ENCODE measurements at regions not wholly inside any gene's neighbourhood (a gene's known extent, or its start where the extent isn't known, plus 50 kb on each side); places are given as distances from the start of the nearest gene placed in this dataset.
"Not testable (repeated sequence)": the region's sequence is repeated elsewhere in the genome, so short reads cannot be mapped to it uniquely, and the experiment has no call there.

DNA sequence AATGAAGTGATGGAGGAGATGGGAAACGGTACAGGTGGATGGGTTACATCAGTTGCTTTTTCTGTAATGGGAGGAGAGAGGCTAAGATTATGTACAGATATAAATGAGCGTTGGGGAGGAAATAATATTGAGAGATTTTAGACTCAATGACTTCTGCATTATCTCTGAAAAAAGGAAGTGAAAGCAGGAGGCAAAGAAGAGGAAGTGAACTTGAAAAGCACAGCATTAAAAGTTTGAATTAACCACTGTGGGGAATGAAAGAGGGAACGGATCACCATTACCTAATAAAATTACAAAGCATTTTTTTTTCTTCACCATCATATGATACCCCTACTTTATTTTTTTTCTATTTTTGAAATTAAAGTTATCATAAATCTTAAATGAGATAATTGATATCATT is 1025.5 kb downstream of the RPA4 start:
- H3K27me3 ChIP-seq (ENCODE audit: control insufficient read depth in 2 of 2, insufficient read depth in 2 of 2, low read length in 2 of 2) = no peaks in the 10 kb centered on the region
- no peak for ATAC-seq
- Mint-ChIP-seq H3K27me3 (no peaks in the 10 kb centered on the region), H3K4me1 (peaks cover 0 to 2% (median 0%) of the 10 kb centered on the region in 7 donors), H3K27ac (no peak overlapping the region), H3K9me3 (peaks cover 0 to 6% (median 4%) of the 10 kb centered on the region in 11 donors), H3K4me3 (no peak overlapping the region), H3K36me3 (no peaks in the 10 kb centered on the region)
- H3K4me1 ChIP-seq (ENCODE audit: control insufficient read depth in 2 of 2, insufficient read depth in 2 of 2, low read length in 2 of 2) = no peaks in the 10 kb centered on the region
- H3K36me3 ChIP-seq (ENCODE audit: control insufficient read depth in 2 of 3, insufficient read depth in 3 of 3, low read length in 3 of 3) = no peaks in the 10 kb centered on the region
- H3K4me3 ChIP-seq (ENCODE audit: low read length) = no peak overlapping the region
- H3K27ac ChIP-seq (ENCODE audit: low read depth, low read length) = no peak overlapping the region
- intact Hi-C loops (cut with micrococcal nuclease) = no loop called here
- DNase-seq = no peak
- CTCF ChIA-PET = no interaction called here
- H3K9me3 ChIP-seq (ENCODE audit: control insufficient read depth in 2 of 3, low read length in 3 of 3) = no peaks in the 10 kb centered on the region
- POLR2A ChIA-PET = no interaction called here

GRCh38 chrX:97915390-97915789 is 1031.7 kb downstream of the RPA4 start:
- H3K4me3 Mint-ChIP-seq; CTCF ChIA-PET; H3K9me3 Mint-ChIP-seq; H3K4me1 Mint-ChIP-seq; H3K4me1 ChIP-seq (ENCODE audit: control insufficient read depth in 2 of 2, insufficient read depth in 2 of 2, low read length in 2 of 2); H3K4me3 ChIP-seq (ENCODE audit: low read length); H3K36me3 Mint-ChIP-seq; H3K36me3 ChIP-seq (ENCODE audit: control insufficient read depth in 2 of 3, insufficient read depth in 3 of 3, low read length in 3 of 3); H3K9me3 ChIP-seq (ENCODE audit: control insufficient read depth in 2 of 3, low read length in 3 of 3); ATAC-seq; H3K27me3 ChIP-seq (ENCODE audit: control insufficient read depth in 2 of 2, insufficient read depth in 2 of 2, low read length in 2 of 2); intact Hi-C loops (cut with micrococcal nuclease); H3K27me3 Mint-ChIP-seq; POLR2A ChIA-PET; H3K27ac Mint-ChIP-seq; DNase-seq; H3K27ac ChIP-seq (ENCODE audit: low read depth, low read length): not testable (repeated sequence)

DNA sequence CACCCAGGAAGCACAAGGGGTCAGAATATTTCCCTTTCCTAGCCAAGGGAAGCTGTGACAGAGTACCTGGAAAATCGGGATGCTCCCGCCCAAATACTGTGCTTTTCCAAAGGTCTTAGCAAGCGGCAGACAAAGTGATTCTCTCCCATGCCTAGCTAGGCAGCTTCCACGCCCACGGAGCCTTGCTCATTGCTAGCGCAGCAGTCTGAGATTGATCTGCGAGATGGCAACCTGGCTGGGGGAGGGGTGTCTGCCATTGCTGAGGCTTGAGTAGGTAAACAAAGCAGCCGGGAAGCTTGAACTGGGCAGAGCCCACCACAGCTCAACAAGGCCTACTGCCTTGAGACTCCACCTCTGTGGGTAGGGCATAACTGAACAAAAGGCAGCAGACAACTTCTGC is 1037.5 kb downstream of the RPA4 start:
- peaks cover 0 to 13% (median 6%) of the 10 kb centered on the region in 11 donors for H3K9me3 Mint-ChIP-seq
- DNase-seq; ATAC-seq; H3K4me1 ChIP-seq (ENCODE audit: control insufficient read depth in 2 of 2, insufficient read depth in 2 of 2, low read length in 2 of 2); H3K9me3 ChIP-seq (ENCODE audit: control insufficient read depth in 2 of 3, low read length in 3 of 3); H3K27me3 ChIP-seq (ENCODE audit: control insufficient read depth in 2 of 2, insufficient read depth in 2 of 2, low read length in 2 of 2); H3K4me3 Mint-ChIP-seq; intact Hi-C loops (cut with micrococcal nuclease); H3K36me3 ChIP-seq (ENCODE audit: control insufficient read depth in 2 of 3, insufficient read depth in 3 of 3, low read length in 3 of 3); H3K36me3 Mint-ChIP-seq; H3K27me3 Mint-ChIP-seq; H3K27ac Mint-ChIP-seq; H3K4me1 Mint-ChIP-seq; CTCF ChIA-PET; H3K27ac ChIP-seq (ENCODE audit: low read depth, low read length); H3K4me3 ChIP-seq (ENCODE audit: low read length); POLR2A ChIA-PET: not testable (repeated sequence)

DNA sequence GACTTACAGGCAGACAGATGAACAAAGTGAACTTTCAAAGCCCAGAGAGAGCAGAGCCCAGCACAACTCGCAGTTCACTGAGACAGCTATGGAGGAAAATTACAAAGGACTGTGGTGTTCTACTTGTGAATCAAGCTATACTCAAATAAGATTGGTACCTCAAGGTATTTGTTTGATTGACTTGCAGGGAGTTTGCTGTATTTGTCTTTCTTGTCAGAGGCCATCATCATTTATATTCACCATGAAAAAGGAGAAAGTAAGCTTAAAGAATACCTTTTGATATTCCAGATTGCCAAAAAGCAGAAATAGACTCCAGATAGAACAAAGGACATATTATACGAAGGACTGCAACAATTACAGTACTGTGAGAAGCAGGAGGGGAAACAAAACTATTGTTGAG is 1047.9 kb downstream of the RPA4 start:
- no peak overlapping the region for H3K4me3 Mint-ChIP-seq
- Histone ChIP-seq H3K27me3 (ENCODE audit: control insufficient read depth in 2 of 2, insufficient read depth in 2 of 2, low read length in 2 of 2) (no peaks in the 10 kb centered on the region), H3K4me3 (ENCODE audit: low read length) (no peak overlapping the region), H3K36me3 (ENCODE audit: control insufficient read depth in 2 of 3, insufficient read depth in 3 of 3, low read length in 3 of 3) (no peaks in the 10 kb centered on the region), H3K9me3 (ENCODE audit: control insufficient read depth in 2 of 3, low read length in 3 of 3) (no peaks in the 10 kb centered on the region), H3K27ac (ENCODE audit: low read depth, low read length) (no peak overlapping the region), H3K4me1 (ENCODE audit: control insufficient read depth in 2 of 2, insufficient read depth in 2 of 2, low read length in 2 of 2) (no peaks in the 10 kb centered on the region)
- H3K4me1 Mint-ChIP-seq = no peaks in the 10 kb centered on the region
- ChIA-PET CTCF (no interaction called here), POLR2A (no interaction called here)
- ATAC-seq (no peak), DNase-seq (no peak)
- no peaks in the 10 kb centered on the region for H3K27me3 Mint-ChIP-seq
- H3K36me3 Mint-ChIP-seq = no peaks in the 10 kb centered on the region
- intact Hi-C loops (cut with micrococcal nuclease) = no loop called here
- no peak overlapping the region for H3K27ac Mint-ChIP-seq
- H3K9me3 Mint-ChIP-seq = peaks cover 0 to 5% (median 0%) of the 10 kb centered on the region in 11 donors

GRCh38 chrX:97936296-97936695 is 1052.6 kb downstream of the RPA4 start:
- peaks cover 0 to 4% (median 0%) of the 10 kb centered on the region in 11 donors for H3K9me3 Mint-ChIP-seq
- intact Hi-C loops (cut with micrococcal nuclease) = no loop called here
- H3K27ac ChIP-seq (ENCODE audit: low read depth, low read length) = no peak overlapping the region
- H3K4me3 Mint-ChIP-seq = no peak overlapping the region
- H3K27me3 ChIP-seq (ENCODE audit: control insufficient read depth in 2 of 2, insufficient read depth in 2 of 2, low read length in 2 of 2) = no peaks in the 10 kb centered on the region
- no peaks in the 10 kb centered on the region for H3K4me1 ChIP-seq (ENCODE audit: control insufficient read depth in 2 of 2, insufficient read depth in 2 of 2, low read length in 2 of 2)
- no peaks in the 10 kb centered on the region for H3K36me3 Mint-ChIP-seq
- DNase-seq (no peak), ATAC-seq (no peak)
- ChIA-PET CTCF (no interaction called here), POLR2A (no interaction called here)
- no peaks in the 10 kb centered on the region for H3K9me3 ChIP-seq (ENCODE audit: control insufficient read depth in 2 of 3, low read length in 3 of 3)
- H3K36me3 ChIP-seq (ENCODE audit: control insufficient read depth in 2 of 3, insufficient read depth in 3 of 3, low read length in 3 of 3) = no peaks in the 10 kb centered on the region
- no peaks in the 10 kb centered on the region for H3K4me1 Mint-ChIP-seq
- no peak overlapping the region for H3K4me3 ChIP-seq (ENCODE audit: low read length)
- no peak overlapping the region for H3K27ac Mint-ChIP-seq
- H3K27me3 Mint-ChIP-seq = no peaks in the 10 kb centered on the region

- Histone ChIP-seq H3K4me3 (ENCODE audit: low read length) (no peak overlapping the region), H3K27ac (ENCODE audit: low read depth, low read length) (no peak overlapping the region), H3K9me3 (ENCODE audit: control insufficient read depth in 2 of 3, low read length in 3 of 3) (no peaks in the 10 kb centered on the region), H3K27me3 (ENCODE audit: control insufficient read depth in 2 of 2, insufficient read depth in 2 of 2, low read length in 2 of 2) (no peaks in the 10 kb centered on the region), H3K4me1 (ENCODE audit: control insufficient read depth in 2 of 2, insufficient read depth in 2 of 2, low read length in 2 of 2) (no peaks in the 10 kb centered on the region), H3K36me3 (ENCODE audit: control insufficient read depth in 2 of 3, insufficient read depth in 3 of 3, low read length in 3 of 3) (no peaks in the 10 kb centered on the region)
- H3K4me3 Mint-ChIP-seq = no peak overlapping the region
- ChIA-PET POLR2A (no interaction called here), CTCF (no interaction called here)
- intact Hi-C loops (cut with micrococcal nuclease) = no loop called here
- H3K27ac Mint-ChIP-seq = no peak overlapping the region
- peaks cover 0 to 3% (median 0%) of the 10 kb centered on the region in 5 donors for H3K27me3 Mint-ChIP-seq
- ATAC-seq (no peak), DNase-seq (no peak)
- H3K36me3 Mint-ChIP-seq = no peaks in the 10 kb centered on the region
- peaks cover 0 to 5% (median 0%) of the 10 kb centered on the region in 11 donors for H3K9me3 Mint-ChIP-seq
- no peaks in the 10 kb centered on the region for H3K4me1 Mint-ChIP-seq
These were observed 1055.0 kb downstream of the RPA4 start for GRCh38 chrX:97938706-97939105.

DNA sequence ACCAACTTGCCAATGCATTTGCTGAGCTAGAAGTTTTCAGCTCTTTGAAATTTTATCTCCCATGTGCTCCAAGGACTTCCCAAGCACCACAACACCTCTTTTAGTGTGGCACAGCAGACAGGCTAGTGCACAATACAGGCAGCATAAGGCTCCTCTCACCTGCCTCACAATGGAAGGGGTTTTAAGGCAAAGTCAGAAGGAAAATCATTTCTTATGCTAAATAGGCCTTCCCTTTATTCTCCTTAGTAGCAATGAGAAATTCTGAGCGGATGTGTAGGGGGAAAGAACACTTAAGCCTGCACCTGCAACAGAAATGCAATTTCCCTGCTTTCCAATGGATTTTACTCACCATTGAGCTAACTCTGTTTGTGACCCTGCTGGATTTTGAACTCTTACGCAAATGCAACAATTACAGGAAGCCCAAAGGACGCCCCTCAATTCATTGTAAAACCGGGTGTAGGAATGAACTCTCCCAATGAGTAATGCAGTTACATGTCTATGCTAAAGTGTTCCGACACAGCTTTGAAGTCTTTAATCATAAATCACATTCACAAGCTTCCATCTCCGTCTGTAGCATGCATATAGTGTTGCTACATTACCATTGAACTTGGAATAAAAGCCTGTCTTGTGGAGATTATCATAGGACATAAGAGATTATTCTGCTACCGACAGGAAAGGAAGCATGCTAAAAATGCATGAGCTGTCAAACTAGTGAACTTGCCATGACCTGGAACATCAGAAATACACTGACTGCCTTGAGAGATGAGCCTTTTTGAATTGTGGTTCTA is 1084.9 kb downstream of the RPA4 start:
- intact Hi-C loops (cut with micrococcal nuclease) = no loop called here

More for the DNA sequence above, 1084.9 kb downstream of the RPA4 start:
- Mint-ChIP-seq H3K27ac (no peak overlapping the region), H3K4me3 (no peak overlapping the region), H3K4me1 (no peaks in the 10 kb centered on the region), H3K36me3 (no peaks in the 10 kb centered on the region), H3K9me3 (peaks cover 0 to 4% (median 0%) of the 10 kb centered on the region in 11 donors), H3K27me3 (no peaks in the 10 kb centered on the region)
- DNase-seq = no peak
- ChIA-PET POLR2A (no interaction called here), CTCF (no interaction called here)
- ATAC-seq = no peak
- H3K4me3 ChIP-seq (ENCODE audit: low read length) = no peak overlapping the region
- no peak overlapping the region for H3K27ac ChIP-seq (ENCODE audit: low read depth, low read length)
- no peaks in the 10 kb centered on the region for H3K36me3 ChIP-seq (ENCODE audit: control insufficient read depth in 2 of 3, insufficient read depth in 3 of 3, low read length in 3 of 3)
- no peaks in the 10 kb centered on the region for H3K27me3 ChIP-seq (ENCODE audit: control insufficient read depth in 2 of 2, insufficient read depth in 2 of 2, low read length in 2 of 2)
- no peaks in the 10 kb centered on the region for H3K4me1 ChIP-seq (ENCODE audit: control insufficient read depth in 2 of 2, insufficient read depth in 2 of 2, low read length in 2 of 2)
- H3K9me3 ChIP-seq (ENCODE audit: control insufficient read depth in 2 of 3, low read length in 3 of 3) = no peaks in the 10 kb centered on the region

Measured in naive thymus-derived CD4-positive, alpha-beta T cell (primary cell).